CD4-positive, alpha-beta T cell treated with Interleukin-4 for 4 hours (primary cell): ENCODE measurements at regions not wholly inside any gene's neighbourhood (a gene's known extent, or its start where the extent isn't known, plus 50 kb on each side); places are given as distances from the start of the nearest gene placed in this dataset.
"Not testable (repeated sequence)": the region's sequence is repeated elsewhere in the genome, so short reads cannot be mapped to it uniquely, and the experiment has no call there.

Source experiments
- DNase-seq: peaks from one replicate; pipeline ENCODE4 v3.0.0-alpha.2; 2020

DNA sequence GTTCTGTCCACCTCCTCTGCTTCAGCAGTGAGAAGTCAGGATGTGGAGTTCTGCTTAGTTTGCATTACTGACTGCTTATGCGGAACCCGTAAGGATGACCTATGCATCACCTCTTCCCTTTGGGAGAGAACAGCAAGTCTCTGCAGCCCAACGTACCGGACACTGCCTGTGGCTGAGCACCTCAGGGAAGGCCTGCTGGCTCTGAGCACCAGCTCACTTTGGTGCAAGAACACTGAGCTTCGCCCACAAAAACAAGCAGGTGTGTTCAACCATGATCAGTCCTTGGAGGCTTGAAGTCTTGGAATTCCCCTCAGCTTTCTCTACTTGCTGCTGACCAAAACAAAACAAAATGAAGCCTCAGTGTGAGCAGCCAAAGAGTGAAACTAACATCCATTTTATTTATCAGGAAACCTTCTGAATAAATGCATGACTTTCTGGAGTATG, 52.7 kb upstream of the NCK2 start:
- no peak for DNase-seq

DNA sequence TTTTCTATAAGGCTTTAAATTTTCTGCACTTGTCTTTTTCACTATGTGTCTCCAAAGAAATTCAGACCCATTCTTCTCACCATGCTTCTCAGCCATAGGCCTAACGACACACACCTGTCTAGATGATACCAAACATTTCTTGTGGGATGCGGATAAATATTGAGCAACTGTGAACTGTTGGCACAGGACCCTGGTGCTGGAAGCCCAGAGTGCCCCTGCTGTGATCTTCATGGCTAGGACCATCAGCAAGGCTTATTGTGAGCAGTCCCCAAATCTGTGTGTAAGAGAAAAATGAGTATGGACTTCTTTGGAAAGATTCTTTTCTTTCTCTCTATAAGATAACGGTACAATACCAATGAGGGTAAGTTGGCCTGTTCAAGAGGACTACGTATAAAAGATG, 54.1 kb upstream of the NCK2 start:
- no peak for DNase-seq

DNA sequence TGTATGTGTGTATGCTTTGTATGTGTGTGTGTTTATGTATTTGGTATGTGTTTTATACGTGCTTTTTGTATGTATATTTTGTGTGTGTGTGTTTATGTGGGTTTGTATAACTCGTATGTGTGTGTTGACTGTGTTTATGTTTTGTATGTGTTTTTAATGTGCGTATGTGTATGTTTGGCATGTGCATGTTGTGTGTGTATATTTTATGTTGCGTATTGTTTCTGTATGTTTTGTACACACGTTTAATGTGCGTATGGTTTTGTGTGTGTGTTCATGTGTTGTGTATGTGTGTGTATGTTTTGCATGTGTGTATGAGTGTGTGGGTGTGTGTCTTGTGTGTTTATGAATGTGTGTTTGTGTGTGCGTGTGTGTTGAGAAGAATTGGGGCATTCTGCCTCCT, 55.2 kb upstream of the NCK2 start:
- DNase-seq: no peak

DNA sequence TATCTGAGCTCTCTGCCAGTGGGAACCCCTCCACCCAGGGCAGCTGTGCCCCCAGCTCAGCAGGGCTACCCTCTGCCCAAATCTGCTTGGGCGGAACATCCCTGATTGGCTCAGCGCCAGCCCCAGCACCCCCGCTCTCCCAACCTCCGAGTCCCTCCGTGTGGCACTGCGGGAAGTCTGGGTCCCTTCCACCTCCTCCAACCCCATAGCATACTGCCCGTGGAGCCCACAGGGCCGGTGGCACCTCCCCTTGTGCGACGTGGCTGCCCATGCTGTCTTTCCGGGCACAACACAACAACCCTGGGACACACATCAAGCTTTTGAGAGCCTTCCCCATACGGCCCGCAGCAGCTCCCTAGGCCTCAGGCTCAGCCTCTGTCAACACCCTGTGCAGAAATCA, 55.8 kb upstream of the NCK2 start:
- DNase-seq: no peak

DNA sequence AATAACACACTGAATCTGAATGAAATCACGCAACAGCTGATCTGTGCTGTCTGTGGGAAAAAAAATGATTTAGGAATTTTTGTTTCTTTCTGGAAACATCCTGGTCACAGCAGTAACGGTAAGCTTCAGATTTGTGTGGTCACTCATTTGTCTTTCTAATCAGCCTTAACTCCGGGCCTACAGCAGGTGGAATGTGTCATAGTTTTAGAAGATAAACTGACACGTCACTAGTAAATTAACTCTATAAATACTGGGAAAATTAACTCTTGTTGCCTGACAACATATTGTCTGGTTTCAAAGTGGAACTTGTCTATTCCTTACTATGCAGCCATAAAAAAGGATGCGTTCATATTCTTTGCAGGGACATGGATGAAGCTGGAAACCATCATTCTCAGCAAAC, 58.1 kb upstream of the NCK2 start:
- DNase-seq: no peak

DNA sequence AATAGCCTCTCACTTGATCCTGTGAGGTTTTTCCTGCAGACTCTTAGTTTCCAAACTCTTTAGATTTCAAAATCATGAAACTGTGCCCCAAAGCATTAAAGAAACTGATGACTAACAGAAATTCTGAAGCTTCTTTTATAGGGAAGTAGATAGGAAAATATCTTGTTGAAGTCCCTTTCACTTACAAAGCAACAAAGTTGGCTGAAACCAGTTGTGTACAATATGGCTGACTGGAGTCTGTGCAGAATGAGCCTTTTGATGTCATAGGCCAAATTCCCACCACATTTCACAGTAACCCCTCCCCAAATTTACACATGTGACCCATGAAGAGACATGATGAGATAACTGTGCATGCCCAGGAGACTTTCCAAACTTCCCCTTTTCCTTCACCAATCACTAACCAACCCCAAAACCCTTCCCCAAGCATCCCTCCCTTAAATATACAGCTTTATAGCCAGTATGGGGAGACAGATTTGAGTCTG, 61.7 kb upstream of the NCK2 start:
- no peak for DNase-seq

DNA sequence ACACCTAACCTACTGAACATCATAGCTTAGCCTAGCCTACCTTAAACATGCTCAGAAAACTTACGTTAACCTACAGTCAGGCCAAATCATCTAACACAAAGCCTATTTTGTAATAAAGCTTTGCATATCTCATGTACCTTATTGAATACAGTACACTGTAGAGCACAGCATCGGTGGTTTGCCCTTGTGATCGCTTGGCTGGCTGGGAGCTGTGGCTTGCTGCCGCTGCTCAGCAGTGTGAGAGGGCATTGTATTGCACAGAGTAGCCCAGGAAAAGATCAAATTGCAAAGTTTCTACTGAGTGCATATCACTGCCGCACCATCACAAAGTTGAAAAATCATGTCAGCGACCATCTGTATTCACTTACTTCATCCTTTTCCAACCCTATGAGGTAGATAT, 62.3 kb upstream of the NCK2 start:
- DNase-seq: no peak

DNA sequence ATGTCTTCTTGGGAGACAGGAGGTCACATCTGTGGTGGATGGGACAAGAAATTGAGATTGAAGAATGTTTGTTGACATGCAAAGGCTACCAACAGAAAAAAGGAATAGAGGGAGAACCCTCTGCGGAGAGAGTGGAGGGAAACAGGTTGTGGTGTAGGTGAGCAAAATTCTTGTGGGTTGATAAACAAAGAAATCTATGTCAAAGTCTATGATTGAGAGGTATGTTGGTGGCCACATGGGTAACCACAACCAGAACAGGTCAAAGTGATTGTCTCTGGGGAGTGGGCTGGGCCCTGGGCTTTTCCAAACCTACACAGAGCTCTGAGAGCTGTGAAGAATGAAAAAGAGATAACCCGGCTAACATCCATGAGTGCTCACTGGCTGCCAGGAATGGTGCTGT, 62.8 kb upstream of the NCK2 start:
- no peak for DNase-seq

DNA sequence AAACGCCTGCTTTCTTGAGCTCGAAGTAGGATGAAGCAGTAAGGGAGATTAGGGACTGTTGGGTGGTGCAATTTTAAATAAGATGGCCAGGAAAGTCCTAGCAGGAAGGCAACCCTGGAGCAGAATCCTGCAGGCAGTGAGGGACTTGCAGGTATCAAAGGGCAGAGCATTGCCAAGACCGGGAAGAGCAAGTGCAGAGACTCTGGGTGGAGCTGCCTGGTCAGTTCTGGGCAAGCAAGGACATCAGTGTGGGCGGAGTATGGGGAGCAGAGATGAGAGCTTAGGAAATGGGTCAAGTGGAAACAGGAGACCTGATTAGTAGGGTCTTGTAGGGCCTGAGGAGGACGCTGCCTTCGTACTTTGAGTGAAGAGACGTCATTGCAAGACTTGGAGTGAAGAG, 64.4 kb upstream of the NCK2 start:
- no peak for DNase-seq

DNA sequence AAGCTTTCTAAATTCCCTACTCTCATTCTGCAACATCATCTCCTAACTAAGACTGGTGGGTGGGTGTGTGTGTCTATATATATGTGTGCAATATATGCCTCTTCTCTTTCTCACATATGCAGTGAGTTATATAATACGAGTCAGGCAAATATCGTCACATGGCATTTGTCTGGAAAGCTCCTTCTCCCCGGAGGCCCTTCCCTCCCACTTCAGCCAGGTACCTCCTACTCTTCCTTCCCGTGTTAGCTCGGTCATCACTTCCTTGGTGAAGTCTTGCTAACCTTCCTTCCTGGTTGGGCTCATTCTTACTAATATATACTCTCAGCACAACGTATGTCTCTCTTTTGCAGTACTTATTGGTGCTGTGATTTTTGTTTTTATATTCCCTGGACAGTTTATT, 66.4 kb upstream of the NCK2 start:
- no peak for DNase-seq

DNA sequence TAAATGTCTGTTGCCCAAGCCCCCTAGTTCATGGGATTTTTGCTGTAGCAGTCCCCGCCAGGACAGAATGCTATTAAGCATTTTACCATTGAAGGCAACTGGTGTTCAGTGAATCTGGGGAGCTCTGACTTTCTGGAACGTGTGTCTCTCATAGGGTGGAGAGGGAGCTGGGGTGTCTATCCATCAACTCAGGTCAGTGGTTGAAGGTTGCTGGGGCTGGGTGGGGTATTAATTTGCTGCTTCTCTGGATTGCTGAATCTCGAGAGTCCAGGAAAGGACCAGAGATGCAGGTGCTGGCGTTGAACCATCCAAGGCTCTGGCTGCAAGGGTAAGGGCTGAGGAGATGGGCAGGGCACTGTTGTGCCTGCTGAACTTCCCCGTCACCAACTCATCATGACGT, 66.8 kb upstream of the NCK2 start:
- no peak for DNase-seq

DNA sequence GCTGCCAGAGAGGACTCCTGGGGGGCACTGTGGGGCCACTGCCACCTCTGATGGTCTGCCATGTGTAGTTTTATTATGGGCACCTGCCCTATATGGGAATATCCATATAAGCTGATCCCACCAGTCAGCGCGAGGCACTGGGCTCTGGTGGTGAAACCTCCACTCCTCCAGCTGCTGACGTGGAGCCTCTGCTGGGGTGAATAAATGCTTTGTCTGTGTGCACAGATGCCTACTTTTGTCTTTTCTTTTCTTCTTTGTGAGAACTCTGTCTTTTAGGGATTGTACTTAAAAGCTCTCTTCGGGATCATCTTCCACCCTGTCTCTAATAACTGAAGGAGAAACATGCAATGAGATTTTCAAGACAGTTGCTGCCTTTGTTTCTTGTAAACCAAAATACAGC, 68.9 kb upstream of the NCK2 start:
- no peak for DNase-seq

DNA sequence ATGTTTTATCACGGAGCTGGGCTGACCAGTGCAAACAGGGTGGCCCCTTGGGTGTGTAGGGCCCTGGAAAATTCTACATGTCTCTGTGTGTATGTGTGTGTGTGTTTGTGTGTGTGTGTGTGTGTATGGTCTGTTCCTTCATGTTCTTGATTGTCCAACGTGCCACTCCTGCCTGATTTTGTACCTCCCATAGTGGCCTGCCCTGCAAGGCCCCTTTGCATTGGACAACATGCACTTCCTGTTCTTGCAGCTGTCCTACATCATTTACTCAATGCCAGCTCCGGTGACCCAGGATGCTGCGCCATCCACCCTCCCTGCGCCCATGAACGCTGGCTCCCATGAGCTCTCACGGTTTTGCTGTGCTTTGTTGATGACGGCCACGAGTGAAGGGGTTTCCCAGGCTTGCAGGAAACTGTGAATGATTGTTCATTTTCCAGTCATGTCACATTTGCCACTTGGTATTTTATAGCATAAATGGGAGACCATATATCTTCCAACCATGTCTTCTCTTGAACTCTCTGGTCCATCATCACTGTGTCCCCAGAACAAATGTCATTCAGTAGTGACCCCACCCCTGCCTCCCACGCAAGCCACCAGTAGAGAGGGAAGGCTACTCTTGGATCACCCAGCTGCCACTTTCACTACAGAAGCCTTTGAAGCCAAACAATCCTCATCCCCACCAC, 69.7 kb upstream of the NCK2 start:
- no peak for DNase-seq

DNA sequence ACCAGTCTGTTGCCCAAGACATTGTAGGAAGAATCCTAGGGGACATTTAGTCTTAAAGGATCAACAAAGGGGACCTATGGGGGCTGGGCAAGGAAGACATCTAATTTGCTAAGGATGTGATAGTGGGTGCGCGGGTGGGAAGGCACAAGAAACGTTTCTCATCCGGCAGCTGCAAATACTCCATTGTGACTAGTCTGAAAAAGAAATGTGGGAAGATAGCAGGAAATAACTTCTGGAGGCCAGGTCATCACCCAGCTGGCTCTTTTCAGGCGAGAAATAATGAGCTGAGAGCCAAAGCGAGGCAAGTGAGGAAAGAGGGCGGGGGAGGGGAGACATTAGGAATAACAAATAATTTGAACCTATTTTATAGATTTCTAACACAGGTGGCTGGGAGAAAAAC, 70.3 kb upstream of the NCK2 start:
- no peak for DNase-seq

DNA sequence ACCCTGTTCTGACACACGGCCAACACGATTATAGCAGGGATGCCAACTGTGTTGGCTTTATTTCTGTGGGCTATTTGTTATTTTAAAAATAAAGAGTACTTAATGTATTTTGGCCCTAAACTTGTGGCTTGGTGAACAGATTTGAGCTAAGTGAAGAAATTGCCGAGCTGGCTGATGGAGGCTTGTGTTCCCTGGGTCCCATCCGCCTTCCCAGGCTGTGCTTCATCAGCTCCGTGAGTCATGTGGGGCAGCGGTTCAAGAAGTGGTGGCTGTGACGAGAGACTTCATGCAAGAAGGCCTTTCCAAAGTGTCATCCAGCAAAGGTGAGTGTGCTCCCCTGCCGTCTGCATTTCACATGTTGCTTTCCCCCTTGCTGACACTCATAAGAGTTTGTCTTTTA, 73.6 kb upstream of the NCK2 start:
- DNase-seq: no peak

DNA sequence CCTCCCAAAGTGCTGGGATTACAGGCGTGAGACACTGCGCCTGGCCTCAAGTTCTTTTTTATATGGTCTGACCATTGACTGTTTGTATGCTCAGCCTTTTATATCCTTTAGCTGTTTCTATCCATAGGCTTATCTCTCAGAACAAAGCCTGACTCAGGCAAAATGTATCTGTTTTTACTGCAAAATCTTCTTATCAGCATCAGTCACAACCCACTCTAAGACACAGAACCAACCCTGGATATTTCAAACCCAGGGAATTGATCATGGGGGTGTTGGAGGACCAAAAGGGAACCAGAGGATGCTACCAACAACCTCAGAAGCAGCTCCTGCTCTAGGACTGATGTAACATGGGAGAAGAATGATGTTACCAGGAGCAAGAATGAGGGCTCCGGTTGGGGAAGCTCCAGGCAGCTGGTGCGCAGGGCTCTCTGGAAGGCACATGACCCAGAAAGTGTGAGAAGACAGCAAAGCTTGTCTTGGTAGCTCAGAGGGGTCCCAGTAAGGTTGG, 75.3 kb upstream of the NCK2 start:
- no peak for DNase-seq

DNA sequence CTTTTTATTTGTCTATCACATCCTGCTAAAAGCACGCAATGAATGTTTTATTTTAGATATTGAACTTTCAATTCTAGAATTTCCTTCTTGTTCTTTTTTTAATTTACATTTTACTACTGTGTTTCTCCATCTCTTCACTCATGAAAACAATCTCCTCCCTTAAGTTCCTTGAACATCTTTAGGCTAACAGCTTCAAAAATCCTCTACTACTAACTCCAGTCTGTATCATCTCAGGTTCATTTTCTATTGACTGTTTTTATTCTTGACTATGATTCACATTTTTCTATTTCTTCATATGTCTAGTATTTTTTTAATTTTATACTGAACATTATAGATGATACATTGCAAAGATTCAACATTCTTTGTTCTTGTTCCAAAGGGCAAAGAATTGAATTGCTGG, 79.2 kb upstream of the NCK2 start:
- no peak for DNase-seq

DNA sequence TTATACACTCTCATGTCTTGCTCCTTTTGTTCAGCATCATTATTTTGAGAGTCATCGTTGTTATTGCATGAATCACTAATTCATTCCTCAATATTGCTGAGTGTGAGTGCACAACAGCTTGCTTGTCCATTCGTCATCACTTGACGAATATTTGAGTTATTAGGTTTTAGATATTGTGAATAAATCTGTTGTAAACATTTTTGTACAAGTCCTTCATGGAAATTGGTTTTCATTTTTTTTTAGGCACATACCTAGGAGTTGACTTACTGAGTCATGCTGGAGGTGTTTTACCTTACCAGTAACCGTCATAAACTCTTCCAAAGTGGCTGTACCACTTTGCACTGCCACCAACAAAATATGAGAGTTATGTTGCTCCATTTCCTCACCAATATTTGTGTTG, 84.2 kb upstream of the NCK2 start:
- no peak for DNase-seq

DNA sequence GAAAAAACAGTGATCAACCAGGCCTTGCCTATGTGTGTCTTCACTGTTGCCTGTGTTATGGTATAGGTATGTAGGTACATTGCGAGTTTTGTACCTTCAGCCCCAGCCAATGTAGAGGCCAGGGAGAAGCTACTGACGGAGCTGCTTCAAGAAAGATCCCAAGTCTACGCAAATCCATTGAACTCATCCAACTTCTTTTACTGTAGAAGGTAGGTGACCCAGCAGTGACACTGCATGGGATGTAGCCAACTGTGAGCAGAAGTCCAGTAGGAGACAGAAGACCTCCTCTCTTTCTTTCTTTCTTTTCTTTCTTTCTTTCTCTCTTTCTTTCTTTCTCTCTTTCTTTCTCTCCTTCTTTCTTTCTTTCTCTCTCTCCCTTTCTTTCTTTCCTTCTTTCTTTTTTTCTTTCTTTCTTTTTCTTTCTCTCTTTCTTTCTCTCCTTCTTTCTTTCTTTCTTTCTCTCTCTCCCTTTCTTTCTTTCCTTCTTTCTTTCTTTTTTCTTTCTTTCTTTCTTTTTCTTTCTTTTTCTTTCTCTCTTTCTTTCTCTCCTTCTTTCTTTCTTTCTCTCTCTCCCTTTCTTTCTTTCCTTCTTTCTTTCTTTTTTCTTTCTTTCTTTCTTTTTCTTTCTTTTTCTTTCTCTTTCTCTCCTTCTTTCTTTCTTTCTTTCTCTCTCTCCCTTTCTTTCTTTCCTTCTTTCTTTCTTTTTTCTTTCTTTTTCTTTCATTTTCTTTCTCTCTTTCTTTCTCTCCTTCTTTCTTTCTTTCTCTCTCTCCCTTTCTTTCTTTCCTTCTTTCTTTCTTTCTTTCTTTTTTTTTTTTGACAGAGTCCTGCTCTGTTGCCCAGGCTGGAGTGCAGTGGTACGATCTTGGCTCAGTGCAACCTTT, 88.7 kb upstream of the NCK2 start:
- not testable (repeated sequence) for DNase-seq

DNA sequence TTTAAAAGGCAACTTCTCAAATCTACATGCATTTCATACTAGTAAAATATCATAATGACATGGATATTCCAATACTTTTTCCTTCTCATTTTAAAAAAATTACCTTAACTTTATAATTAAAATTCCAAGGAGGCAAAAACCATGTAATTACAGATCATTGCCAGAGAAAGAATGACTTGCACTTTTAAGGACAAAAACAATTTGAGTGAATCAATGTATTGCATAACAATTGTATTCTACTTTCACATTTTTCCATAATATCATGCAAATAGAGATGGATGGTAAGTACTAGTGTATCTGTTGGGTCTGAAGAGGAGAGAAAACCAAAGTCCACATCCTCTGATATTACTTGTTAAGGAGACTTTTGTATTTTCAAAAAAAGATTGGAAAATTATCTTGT, 89.5 kb upstream of the NCK2 start:
- no peak for DNase-seq

DNA sequence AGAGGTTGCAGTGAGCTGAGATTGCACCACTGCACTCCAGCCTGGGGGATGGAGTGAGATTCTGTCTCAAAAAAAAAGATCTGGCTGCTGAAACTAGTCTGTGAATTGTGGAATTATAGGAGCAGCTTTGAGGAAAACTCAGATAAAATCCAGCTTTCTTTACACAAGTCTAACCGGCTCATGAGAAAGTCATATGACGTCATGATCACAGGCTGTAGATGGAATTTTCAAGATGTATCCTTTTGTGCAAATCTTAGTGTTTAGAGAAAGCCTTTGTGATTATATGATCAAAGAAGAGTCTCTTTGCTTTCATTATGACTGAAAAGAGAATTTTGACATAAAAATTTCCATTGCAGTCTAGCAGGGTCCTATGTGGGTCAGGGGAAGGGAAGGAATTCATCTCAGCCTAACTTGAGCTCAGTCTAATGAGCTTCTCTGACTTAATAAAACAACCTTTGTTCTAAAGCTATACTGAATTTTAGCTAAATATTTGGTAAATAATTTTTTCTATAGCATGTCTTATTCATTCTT, 90.2 kb upstream of the NCK2 start:
- no peak for DNase-seq

DNA sequence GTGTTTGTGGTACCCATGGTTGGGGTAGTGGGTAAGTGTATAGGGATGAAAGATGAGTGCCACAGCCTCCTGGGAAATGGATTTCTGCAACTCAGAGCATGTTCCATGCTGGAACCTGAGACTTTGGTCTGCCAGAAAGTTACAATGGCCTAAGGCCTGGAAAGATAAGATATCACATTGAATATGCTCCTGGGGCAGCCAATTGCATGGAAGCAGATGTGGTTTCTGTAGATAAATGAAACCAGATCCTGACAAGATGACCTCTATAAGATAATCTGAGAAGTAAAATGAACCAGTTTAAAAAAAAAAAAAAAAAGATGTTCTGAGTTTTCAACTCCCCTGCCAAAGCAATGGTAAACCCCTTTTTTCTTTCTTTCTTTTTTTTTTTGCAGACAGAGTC, 91.4 kb upstream of the NCK2 start:
- DNase-seq: no peak

DNA sequence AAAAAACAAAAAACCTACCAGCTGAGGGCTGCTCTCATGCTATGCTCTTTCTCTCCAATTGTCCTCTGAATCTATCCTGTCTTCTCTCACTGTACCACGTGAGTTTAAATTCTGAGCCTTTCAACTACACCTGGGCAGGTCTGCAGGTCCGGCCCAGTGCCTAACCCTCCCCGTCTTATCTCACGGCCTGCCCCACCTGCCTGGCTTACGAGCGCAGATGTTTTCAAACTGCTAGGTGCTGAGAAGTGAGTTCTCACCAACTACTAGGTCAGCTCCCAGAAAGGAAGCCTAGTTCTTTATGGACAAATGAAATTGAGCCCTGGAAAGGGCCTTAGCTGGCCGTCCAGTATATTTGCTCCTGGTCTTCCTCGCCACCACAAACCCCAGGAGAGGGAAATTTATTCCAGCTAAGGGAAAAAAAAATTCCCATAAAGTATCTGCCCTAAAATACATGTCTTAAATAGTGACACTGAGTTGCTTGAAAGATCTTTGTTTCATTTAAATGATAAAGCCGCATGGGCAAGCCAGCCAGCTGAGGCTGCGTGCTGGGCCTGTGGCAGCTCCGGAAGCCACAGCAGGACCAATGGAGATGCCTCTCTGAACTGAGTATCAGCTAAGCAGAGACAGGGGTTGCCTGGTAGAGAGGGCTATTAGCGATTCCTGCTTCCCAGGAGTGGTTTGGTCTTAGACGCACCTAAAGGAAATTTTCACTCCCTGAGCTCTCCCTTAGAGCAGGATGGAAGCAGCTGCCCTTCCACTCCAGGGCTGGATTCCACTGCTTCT, 92.5 kb upstream of the NCK2 start:
- DNase-seq: no peak
